ENCODE measurements at regions not wholly inside any gene's neighbourhood (a gene's known extent, or its start where the extent isn't known, plus 50 kb on each side); places are given as distances from the start of the nearest gene placed in this dataset.
"Not testable (repeated sequence)": the region's sequence is repeated elsewhere in the genome, so short reads cannot be mapped to it uniquely, and the experiment has no call there.

- no peak for DNase-seq
Measured at GRCh38 chrX:73940893-73941470, 88.5 kb upstream of the XIST start.

GRCh38 chrX:73937843-73938242 is 85.3 kb upstream of the XIST start:
- DNase-seq = peak; percentile 50 to 65

- no peak for DNase-seq
Measured at GRCh38 chrX:73932522-73932921, 80.0 kb upstream of the XIST start.

GRCh38 chrX:73930300-73930699 is 77.8 kb upstream of the XIST start:
- no peak for DNase-seq

- no peak for DNase-seq
Measured at GRCh38 chrX:73922856-73923455, 70.4 kb upstream of the XIST start.

- no peak for DNase-seq
Measured at GRCh38 chrX:73916931-73917667, 64.6 kb upstream of the XIST start.

- no peak for DNase-seq
Measured at GRCh38 chrX:73916489-73916888, 64.0 kb upstream of the XIST start.

GRCh38 chrX:73914792-73915191 is 62.3 kb upstream of the XIST start:
- DNase-seq = not testable (repeated sequence)

- DNase-seq = no peak
Measured at GRCh38 chrX:73913580-73913979, 61.1 kb upstream of the XIST start.

- DNase-seq = not testable (repeated sequence)
Measured at GRCh38 chrX:73911946-73912345, 59.4 kb upstream of the XIST start.

- DNase-seq = not testable (repeated sequence)
Measured at GRCh38 chrX:73905749-73906374, 53.3 kb upstream of the XIST start.

- DNase-seq = peak in 1 of 2 donors; percentile 3
Measured at GRCh38 chrX:73903941-73904340, 51.4 kb upstream of the XIST start.
